H1 (cell line): ENCODE measurements at regions not wholly inside any gene's neighbourhood (a gene's known extent, or its start where the extent isn't known, plus 50 kb on each side); places are given as distances from the start of the nearest gene placed in this dataset.

Source experiments
- GABPA ChIP-seq: IDR thresholded peaks from 2 replicates; pipeline ENCODE4 v1.6.1; 2011; ENCODE audit warnings: mild to moderate bottlenecking, low read length, moderate library complexity, borderline replicate concordance; ENCODE audit not compliant: insufficient read depth
- GTF2F1 ChIP-seq: IDR thresholded peaks from 2 replicates; pipeline ENCODE4 v1.6.1; 2012; ENCODE audit warnings: low read depth, low read length, improper control_type of control experiment, borderline replicate concordance
- JUN ChIP-seq: IDR thresholded peaks from 2 replicates; pipeline ENCODE4 v1.6.1; 2011; ENCODE audit warnings: low read depth, mild to moderate bottlenecking, improper control_type of control experiment, low read length
- POLR2AphosphoS5 ChIP-seq: IDR thresholded peaks from 2 replicates; pipeline ENCODE4 v1.6.1; 2011; ENCODE audit warnings: low read depth, low read length
- SIRT6 ChIP-seq: IDR thresholded peaks from one replicate; pipeline ENCODE4 v1.7.1; 2012; ENCODE audit warnings: low read length, inconsistent platforms
- TAF1 ChIP-seq: IDR thresholded peaks from 2 replicates; pipeline ENCODE4 v1.6.1; 2011; ENCODE audit warnings: mild to moderate bottlenecking, low read depth, low read length
- YY1 ChIP-seq: IDR thresholded peaks from 2 replicates; pipeline ENCODE4 v1.6.1; 2011; ENCODE audit warnings: low read depth, mild to moderate bottlenecking, low read length
- TF ChIP-seq, protein P1 (sequence below), 3 experiments: IDR thresholded peaks; 1 replicate in 2 of 3; 2 replicates in 1 of 3; pipeline versions ENCODE4 v1.5.1 to v1.6.1; 2011; ENCODE audit warnings: low read length in 3 of 3, mild to moderate bottlenecking in 3 of 3, inconsistent platforms in 2 of 3, low read depth in 1 of 3, moderate library complexity in 1 of 3; ENCODE audit not compliant: insufficient read depth in 1 of 3; ENCODE audit errors: control extremely low read depth in 1 of 3
- TF ChIP-seq, protein P2 (sequence below): IDR thresholded peaks from 2 replicates; pipeline ENCODE4 v1.6.1; 2012; ENCODE audit warnings: low read length, inconsistent platforms
- TF ChIP-seq, protein P3 (sequence below): IDR thresholded peaks from 2 replicates; pipeline ENCODE4 v1.6.1; 2011; ENCODE audit warnings: low read length, improper control_type of control experiment

DNA sequence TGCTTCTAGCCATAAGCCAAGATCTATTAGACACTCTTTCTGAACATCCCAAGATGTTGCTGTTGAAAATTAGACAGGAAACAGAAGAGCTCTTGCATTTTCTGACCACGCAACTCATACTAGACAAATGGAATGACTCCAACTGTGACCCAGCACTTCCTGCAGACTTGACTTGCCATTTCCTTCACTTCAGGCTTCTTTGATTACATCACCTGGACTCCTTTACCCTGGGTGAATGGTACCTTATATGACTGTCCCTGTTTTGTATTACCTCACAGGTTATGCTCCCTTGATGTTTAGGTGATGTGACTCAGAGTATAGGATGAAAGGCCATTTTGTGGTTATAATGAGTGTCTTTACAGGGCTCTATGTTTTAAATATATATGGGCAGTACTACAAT is 236.1 kb downstream of the BMP2 start:
- TF ChIP-seq, protein P1, sequence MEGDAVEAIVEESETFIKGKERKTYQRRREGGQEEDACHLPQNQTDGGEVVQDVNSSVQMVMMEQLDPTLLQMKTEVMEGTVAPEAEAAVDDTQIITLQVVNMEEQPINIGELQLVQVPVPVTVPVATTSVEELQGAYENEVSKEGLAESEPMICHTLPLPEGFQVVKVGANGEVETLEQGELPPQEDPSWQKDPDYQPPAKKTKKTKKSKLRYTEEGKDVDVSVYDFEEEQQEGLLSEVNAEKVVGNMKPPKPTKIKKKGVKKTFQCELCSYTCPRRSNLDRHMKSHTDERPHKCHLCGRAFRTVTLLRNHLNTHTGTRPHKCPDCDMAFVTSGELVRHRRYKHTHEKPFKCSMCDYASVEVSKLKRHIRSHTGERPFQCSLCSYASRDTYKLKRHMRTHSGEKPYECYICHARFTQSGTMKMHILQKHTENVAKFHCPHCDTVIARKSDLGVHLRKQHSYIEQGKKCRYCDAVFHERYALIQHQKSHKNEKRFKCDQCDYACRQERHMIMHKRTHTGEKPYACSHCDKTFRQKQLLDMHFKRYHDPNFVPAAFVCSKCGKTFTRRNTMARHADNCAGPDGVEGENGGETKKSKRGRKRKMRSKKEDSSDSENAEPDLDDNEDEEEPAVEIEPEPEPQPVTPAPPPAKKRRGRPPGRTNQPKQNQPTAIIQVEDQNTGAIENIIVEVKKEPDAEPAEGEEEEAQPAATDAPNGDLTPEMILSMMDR (IDR thresholded peaks at IDR 0.05; ENCODE audit: control extremely low read depth in 1 of 3, insufficient read depth in 1 of 3, low read depth in 1 of 3, low read length in 3 of 3): no peak
- TF ChIP-seq, protein P2, sequence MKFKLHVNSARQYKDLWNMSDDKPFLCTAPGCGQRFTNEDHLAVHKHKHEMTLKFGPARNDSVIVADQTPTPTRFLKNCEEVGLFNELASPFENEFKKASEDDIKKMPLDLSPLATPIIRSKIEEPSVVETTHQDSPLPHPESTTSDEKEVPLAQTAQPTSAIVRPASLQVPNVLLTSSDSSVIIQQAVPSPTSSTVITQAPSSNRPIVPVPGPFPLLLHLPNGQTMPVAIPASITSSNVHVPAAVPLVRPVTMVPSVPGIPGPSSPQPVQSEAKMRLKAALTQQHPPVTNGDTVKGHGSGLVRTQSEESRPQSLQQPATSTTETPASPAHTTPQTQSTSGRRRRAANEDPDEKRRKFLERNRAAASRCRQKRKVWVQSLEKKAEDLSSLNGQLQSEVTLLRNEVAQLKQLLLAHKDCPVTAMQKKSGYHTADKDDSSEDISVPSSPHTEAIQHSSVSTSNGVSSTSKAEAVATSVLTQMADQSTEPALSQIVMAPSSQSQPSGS: no peak
- TF ChIP-seq GABPA (no peak), JUN (no peak), POLR2AphosphoS5 (no peak), GTF2F1 (no peak), TAF1 (no peak), YY1 (no peak), SIRT6 (no peak)
- TF ChIP-seq, protein P3, sequence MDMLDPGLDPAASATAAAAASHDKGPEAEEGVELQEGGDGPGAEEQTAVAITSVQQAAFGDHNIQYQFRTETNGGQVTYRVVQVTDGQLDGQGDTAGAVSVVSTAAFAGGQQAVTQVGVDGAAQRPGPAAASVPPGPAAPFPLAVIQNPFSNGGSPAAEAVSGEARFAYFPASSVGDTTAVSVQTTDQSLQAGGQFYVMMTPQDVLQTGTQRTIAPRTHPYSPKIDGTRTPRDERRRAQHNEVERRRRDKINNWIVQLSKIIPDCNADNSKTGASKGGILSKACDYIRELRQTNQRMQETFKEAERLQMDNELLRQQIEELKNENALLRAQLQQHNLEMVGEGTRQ: no peak
